Esophagus muscularis mucosa (tissue), 4 donors: ENCODE measurements at regions not wholly inside any gene's neighbourhood (a gene's known extent, or its start where the extent isn't known, plus 50 kb on each side); places are given as distances from the start of the nearest gene placed in this dataset.

Experiments used
- DNase-seq: peaks from one replicate; pipeline ENCODE4 v3.0.0-alpha.2; 2017; ENCODE audit errors: extremely low spot score
- H3K27ac ChIP-seq, 4 donors: fragments of 200-600 bp; sonication (generic); replicated peaks in 1 of 4; 1 replicate in 3 of 4; 2 replicates in 1 of 4; pipeline ENCODE4 v1.5.1; 2016 to 2019; ENCODE audit warnings: mild to moderate bottlenecking in 1 of 4
- H3K27me3 ChIP-seq, 4 donors: fragments of 200-600 bp; sonication (generic); one replicate each; pipeline versions ENCODE4 v1.5.1 to v1.6.0; 2016 to 2019
- H3K36me3 ChIP-seq, 4 donors: fragments of 200-600 bp; sonication (generic); one replicate each; pipeline ENCODE4 v1.5.1; 2016 to 2019
- H3K4me1 ChIP-seq, 4 donors: fragments of 200-600 bp; sonication (generic); one replicate each; pipeline ENCODE4 v1.5.1; 2016 to 2019
- H3K4me3 ChIP-seq, 4 donors: fragments of 200-600 bp; sonication (generic); 1 replicate in 2 of 4; 2 replicates in 2 of 4; pipeline ENCODE4 v1.5.1; 2016 to 2019; ENCODE audit warnings: mild to moderate bottlenecking in 4 of 4, moderate library complexity in 1 of 4
- H3K9me3 ChIP-seq, 4 donors: fragments of 200-600 bp; sonication (generic); 1 replicate in 3 of 4; 2 replicates in 1 of 4; pipeline ENCODE4 v1.5.1; 2016 to 2019
- CTCF ChIP-seq, 3 experiments: fragments of 200-600 bp in 2 of 3; fragments of 450-650 bp in 1 of 3; sonication (generic) in 2 of 3; IDR thresholded peaks; one replicate each; pipeline ENCODE4 v1.5.1; 2017 to 2019; ENCODE audit warnings: antibody characterized with exemption in 3 of 3, mild to moderate bottlenecking in 2 of 3, moderate library complexity in 1 of 3
- EP300 ChIP-seq: sonication (generic); formaldehyde crosslinking; IDR thresholded peaks from one replicate; pipeline ENCODE4 v1.6.1; 2017; ENCODE audit warnings: antibody characterized with exemption
- POLR2A ChIP-seq: fragments of 450-650 bp; IDR thresholded peaks from one replicate; pipeline ENCODE4 v1.6.1; 2017; ENCODE audit warnings: antibody characterized with exemption, moderate library complexity, mild to moderate bottlenecking, low read depth
- POLR2AphosphoS5 ChIP-seq, 2 donors: sonication (generic); formaldehyde crosslinking; IDR thresholded peaks; one replicate each; pipeline ENCODE4 v1.6.1; 2017; ENCODE audit warnings: antibody characterized with exemption in 2 of 2
- WGBS: methylation state at CpG from one replicate; pipeline ENCODE4 v1.1.5; 2018; 5-methylcytosine and 5-hydroxymethylcytosine counted together
- intact Hi-C: fragments of 100-400 bp; cut with DNase I; formaldehyde crosslinking; loops from one replicate; pipeline ENCODE4 v1.15.1; 2023

GRCh38 chr5:159419576-159419975 lies 89.3 kb upstream of the IL12B start:
- TF ChIP-seq POLR2A (no peak), POLR2AphosphoS5 (IDR thresholded peaks at IDR 0.05) (no peak), CTCF (IDR thresholded peaks at IDR 0.05) (no peak), EP300 (no peak)
- Histone ChIP-seq H3K4me1 (peaks cover 0 to 14% (median 0%) of the 10 kb centered on the region in 4 donors), H3K4me3 (no peak overlapping the region), H3K27me3 (no peaks in the 10 kb centered on the region), H3K27ac (no peak overlapping the region), H3K36me3 (no peaks in the 10 kb centered on the region), H3K9me3 (no peaks in the 10 kb centered on the region)
- no peak for DNase-seq
- WGBS, result 55% methylated on average over 4 of the region's 5 CpGs
- intact Hi-C loops, result no loop called here

GRCh38 chr5:159420940-159421339 lies 90.7 kb upstream of the IL12B start:
- intact Hi-C loops, result no loop called here
- Histone ChIP-seq H3K36me3 (no peaks in the 10 kb centered on the region), H3K4me3 (no peak overlapping the region), H3K9me3 (no peaks in the 10 kb centered on the region), H3K27ac (no peak overlapping the region), H3K4me1 (peaks cover 0 to 14% (median 0%) of the 10 kb centered on the region in 4 donors), H3K27me3 (no peaks in the 10 kb centered on the region)
- no peak for DNase-seq
- TF ChIP-seq EP300 (no peak), CTCF (IDR thresholded peaks at IDR 0.05) (no peak), POLR2AphosphoS5 (IDR thresholded peaks at IDR 0.05) (no peak)

- DNase-seq, result no peak
- intact Hi-C loops, result no loop called here
- H3K4me3 ChIP-seq, result no peak overlapping the region
Observed at GRCh38 chr5:159422361-159422760, 92.1 kb upstream of the IL12B start.

GRCh38 chr5:159422910-159423309 lies 92.6 kb upstream of the IL12B start:
- no peak for DNase-seq
- peaks cover 0 to 14% (median 0%) of the 10 kb centered on the region in 4 donors for H3K4me1 ChIP-seq
- H3K27ac ChIP-seq, result no peak overlapping the region
- intact Hi-C loops, result no loop called here
- H3K9me3 ChIP-seq, result no peaks in the 10 kb centered on the region
- TF ChIP-seq POLR2A, result no peak
- TF ChIP-seq POLR2AphosphoS5 (IDR thresholded peaks at IDR 0.05), result no peak
- TF ChIP-seq EP300, result no peak
- TF ChIP-seq CTCF (IDR thresholded peaks at IDR 0.05), result no peak
- no peak overlapping the region for H3K4me3 ChIP-seq
- H3K36me3 ChIP-seq, result no peaks in the 10 kb centered on the region
- WGBS, result 100% methylated on average over 2 of the region's 2 CpGs
- H3K27me3 ChIP-seq, result no peaks in the 10 kb centered on the region

More at GRCh38 chr5:159422361-159422760, 92.1 kb upstream of the IL12B start:
- TF ChIP-seq POLR2AphosphoS5 (IDR thresholded peaks at IDR 0.05), result no peak
- no peak for TF ChIP-seq EP300
- no peak for TF ChIP-seq POLR2A
- TF ChIP-seq CTCF (IDR thresholded peaks at IDR 0.05), result no peak
- Histone ChIP-seq H3K27ac (no peak overlapping the region), H3K4me1 (peaks cover 0 to 14% (median 0%) of the 10 kb centered on the region in 4 donors), H3K27me3 (no peaks in the 10 kb centered on the region), H3K9me3 (no peaks in the 10 kb centered on the region), H3K36me3 (no peaks in the 10 kb centered on the region)
- 71% methylated on average over 4 of the region's 4 CpGs for WGBS

GRCh38 chr5:159424123-159424522 lies 93.8 kb upstream of the IL12B start:
- Histone ChIP-seq H3K4me1 (peaks cover 0 to 14% (median 0%) of the 10 kb centered on the region in 4 donors), H3K36me3 (no peaks in the 10 kb centered on the region), H3K27ac (no peak overlapping the region), H3K9me3 (no peaks in the 10 kb centered on the region), H3K4me3 (no peak overlapping the region), H3K27me3 (peaks cover 0 to 3% (median 0%) of the 10 kb centered on the region in 4 donors)
- intact Hi-C loops, result no loop called here
- TF ChIP-seq POLR2A (no peak), EP300 (no peak), CTCF (IDR thresholded peaks at IDR 0.05) (no peak), POLR2AphosphoS5 (IDR thresholded peaks at IDR 0.05) (no peak)
- DNase-seq, result no peak
- WGBS, result 76% methylated on average over 6 of the region's 6 CpGs
